ENCODE measurements at regions not wholly inside any gene's neighbourhood (a gene's known extent, or its start where the extent isn't known, plus 50 kb on each side); places are given as distances from the start of the nearest gene placed in this dataset.
"Not testable (repeated sequence)": the region's sequence is repeated elsewhere in the genome, so short reads cannot be mapped to it uniquely, and the experiment has no call there.

DNA sequence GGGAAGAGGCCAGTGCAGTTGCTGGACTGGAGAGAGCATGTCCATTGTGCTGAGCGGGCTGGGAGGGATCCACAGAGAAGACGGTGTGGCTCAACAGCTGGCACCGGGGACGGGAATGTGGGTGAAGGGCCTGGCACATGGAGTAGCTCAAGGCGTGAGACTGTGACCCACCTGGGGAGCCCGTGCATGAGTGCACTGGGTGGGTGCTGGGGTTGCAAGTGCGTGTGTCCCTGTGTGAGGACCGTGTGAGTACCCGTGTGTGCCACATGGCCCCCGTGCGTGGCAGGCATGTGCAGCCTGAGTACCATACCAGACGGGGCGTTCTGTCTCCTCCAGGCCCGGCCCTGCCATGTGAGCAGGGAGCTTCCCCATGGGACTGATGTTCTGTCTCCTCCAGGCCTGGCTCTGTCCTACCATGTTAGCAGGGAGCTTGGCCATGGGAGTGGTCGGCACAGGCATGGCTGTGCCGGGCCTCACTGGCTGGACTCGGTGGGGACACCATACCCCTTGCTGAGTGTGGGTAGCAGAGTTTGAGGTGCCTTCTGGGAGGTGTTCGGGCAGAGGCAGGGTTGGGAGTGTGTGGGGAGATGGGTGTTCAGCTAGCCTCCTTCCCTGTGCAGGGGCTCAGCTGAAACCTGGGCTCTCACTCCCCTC is 234.4 kb downstream of the TMEM121 start:
- ChIA-PET POLR2A (no interaction called here), CTCF (no interaction called here)
- DNase-seq, result no peak
- Mint-ChIP-seq H3K9me3 (ENCODE audit: unreplicated experiment) (peaks cover 9% of the 10 kb centered on the region), H3K4me1 (ENCODE audit: low read depth, unreplicated experiment) (no peaks in the 10 kb centered on the region), H3K27ac (ENCODE audit: unreplicated experiment) (no peak overlapping the region), H3K4me3 (ENCODE audit: unreplicated experiment) (no peak overlapping the region), H3K36me3 (ENCODE audit: insufficient read depth, unreplicated experiment) (peaks cover 5% of the 10 kb centered on the region), H3K27me3 (ENCODE audit: insufficient read depth, unreplicated experiment) (peaks cover 16% of the 10 kb centered on the region)
- Histone ChIP-seq H3K9me3 (no peaks in the 10 kb centered on the region), H3K4me1 (no peaks in the 10 kb centered on the region), H3K36me3 (ENCODE audit: control insufficient read depth, insufficient read depth, low read length) (no peaks in the 10 kb centered on the region), H3K4me3 (ENCODE audit: low read depth, low read length) (no peak overlapping the region), H3K27me3 (replicated peaks; ENCODE audit: control insufficient read depth, insufficient read depth, low read length) (no peaks in the 10 kb centered on the region)
- TF ChIP-seq, protein P1, sequence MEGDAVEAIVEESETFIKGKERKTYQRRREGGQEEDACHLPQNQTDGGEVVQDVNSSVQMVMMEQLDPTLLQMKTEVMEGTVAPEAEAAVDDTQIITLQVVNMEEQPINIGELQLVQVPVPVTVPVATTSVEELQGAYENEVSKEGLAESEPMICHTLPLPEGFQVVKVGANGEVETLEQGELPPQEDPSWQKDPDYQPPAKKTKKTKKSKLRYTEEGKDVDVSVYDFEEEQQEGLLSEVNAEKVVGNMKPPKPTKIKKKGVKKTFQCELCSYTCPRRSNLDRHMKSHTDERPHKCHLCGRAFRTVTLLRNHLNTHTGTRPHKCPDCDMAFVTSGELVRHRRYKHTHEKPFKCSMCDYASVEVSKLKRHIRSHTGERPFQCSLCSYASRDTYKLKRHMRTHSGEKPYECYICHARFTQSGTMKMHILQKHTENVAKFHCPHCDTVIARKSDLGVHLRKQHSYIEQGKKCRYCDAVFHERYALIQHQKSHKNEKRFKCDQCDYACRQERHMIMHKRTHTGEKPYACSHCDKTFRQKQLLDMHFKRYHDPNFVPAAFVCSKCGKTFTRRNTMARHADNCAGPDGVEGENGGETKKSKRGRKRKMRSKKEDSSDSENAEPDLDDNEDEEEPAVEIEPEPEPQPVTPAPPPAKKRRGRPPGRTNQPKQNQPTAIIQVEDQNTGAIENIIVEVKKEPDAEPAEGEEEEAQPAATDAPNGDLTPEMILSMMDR (IDR thresholded peaks at IDR 0.05; ENCODE audit: insufficient read depth in 1 of 2, low read depth in 1 of 2, low read length in 1 of 2, severe bottlenecking in 1 of 2, unreplicated experiment in 1 of 2), result no peak
- no TSS peak for BruUV-seq (replicated peaks)
- intact Hi-C loops (cut with micrococcal nuclease; ENCODE audit: unreplicated experiment), result loop anchor here (5.0 kb wide), 1 partner anchor 144 kb away; no protein-coding TSS in a partner anchor

DNA sequence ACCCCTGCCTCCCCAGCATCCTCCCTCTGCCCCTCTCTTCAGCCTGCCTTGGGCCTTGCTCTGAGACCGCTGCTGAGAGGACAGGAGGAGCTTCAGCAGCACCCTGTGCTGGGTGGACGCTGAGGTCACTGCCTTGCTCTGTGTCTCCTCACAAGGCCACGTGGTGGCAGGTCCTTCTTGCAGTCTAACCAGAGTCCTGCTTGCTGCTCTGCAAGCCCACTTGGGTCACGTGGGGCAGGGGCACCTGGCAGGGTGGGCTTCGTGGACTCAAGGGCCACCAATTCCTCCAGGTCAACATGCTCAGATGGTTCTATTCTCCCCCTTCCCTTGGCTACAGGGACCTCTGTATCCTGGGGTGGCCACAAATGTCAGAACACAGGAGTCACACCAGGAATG is 235.0 kb downstream of the TMEM121 start:
- BruUV-seq (replicated peaks); H3K27me3 ChIP-seq (replicated peaks; ENCODE audit: control insufficient read depth, insufficient read depth, low read length); H3K27ac Mint-ChIP-seq (ENCODE audit: unreplicated experiment); H3K9me3 Mint-ChIP-seq (ENCODE audit: unreplicated experiment); H3K9me3 ChIP-seq; H3K4me3 Mint-ChIP-seq (ENCODE audit: unreplicated experiment); H3K36me3 Mint-ChIP-seq (ENCODE audit: insufficient read depth, unreplicated experiment); H3K4me1 Mint-ChIP-seq (ENCODE audit: low read depth, unreplicated experiment); H3K36me3 ChIP-seq (ENCODE audit: control insufficient read depth, insufficient read depth, low read length); DNase-seq; H3K4me1 ChIP-seq; CTCF ChIA-PET; H3K4me3 ChIP-seq (ENCODE audit: low read depth, low read length); POLR2A ChIA-PET: not testable (repeated sequence)
- peaks cover 16% of the 10 kb centered on the region for H3K27me3 Mint-ChIP-seq (ENCODE audit: insufficient read depth, unreplicated experiment)
- intact Hi-C loops (cut with micrococcal nuclease; ENCODE audit: unreplicated experiment), result loop anchor here (5.0 kb wide), 1 partner anchor 144 kb away; no protein-coding TSS in a partner anchor

DNA sequence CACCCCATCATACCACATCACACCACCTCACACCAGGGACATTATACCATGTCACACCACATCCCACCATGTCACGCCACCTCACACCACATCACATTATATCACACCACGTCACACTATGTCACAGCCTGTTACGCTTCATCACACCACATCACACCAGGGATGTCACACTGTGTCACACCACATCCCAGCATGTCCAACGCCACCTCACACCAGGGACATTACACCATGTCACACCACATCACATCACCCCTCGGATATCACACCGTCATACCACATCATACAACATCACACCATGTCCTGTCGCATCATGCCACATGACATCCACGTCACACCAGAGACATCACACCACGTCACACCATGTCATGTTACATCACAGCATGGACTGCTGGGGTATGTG is 235.5 kb downstream of the TMEM121 start:
- Histone ChIP-seq H3K9me3 (no peaks in the 10 kb centered on the region), H3K4me1 (no peaks in the 10 kb centered on the region), H3K27me3 (replicated peaks; ENCODE audit: control insufficient read depth, insufficient read depth, low read length) (no peaks in the 10 kb centered on the region), H3K4me3 (ENCODE audit: low read depth, low read length) (no peak overlapping the region), H3K36me3 (ENCODE audit: control insufficient read depth, insufficient read depth, low read length) (no peaks in the 10 kb centered on the region)
- peaks cover 5% of the 10 kb centered on the region for H3K36me3 Mint-ChIP-seq (ENCODE audit: insufficient read depth, unreplicated experiment)
- POLR2A ChIA-PET, result no interaction called here
- H3K9me3 Mint-ChIP-seq (ENCODE audit: unreplicated experiment), result peaks cover 8% of the 10 kb centered on the region
- CTCF ChIA-PET, result no interaction called here
- peaks cover 19% of the 10 kb centered on the region for H3K27me3 Mint-ChIP-seq (ENCODE audit: insufficient read depth, unreplicated experiment)
- H3K4me1 Mint-ChIP-seq (ENCODE audit: low read depth, unreplicated experiment), result no peaks in the 10 kb centered on the region
- no peak overlapping the region for H3K4me3 Mint-ChIP-seq (ENCODE audit: unreplicated experiment)
- no TSS peak for BruUV-seq (replicated peaks)
- DNase-seq, result no peak
- H3K27ac Mint-ChIP-seq (ENCODE audit: unreplicated experiment), result no peak overlapping the region
- intact Hi-C loops (cut with micrococcal nuclease; ENCODE audit: unreplicated experiment), result loop anchor here (5.0 kb wide), 1 partner anchor 145 kb away; no protein-coding TSS in a partner anchor
- TF ChIP-seq, protein P1 (IDR thresholded peaks at IDR 0.05; ENCODE audit: insufficient read depth in 1 of 2, low read depth in 1 of 2, low read length in 1 of 2, severe bottlenecking in 1 of 2, unreplicated experiment in 1 of 2), result no peak

DNA sequence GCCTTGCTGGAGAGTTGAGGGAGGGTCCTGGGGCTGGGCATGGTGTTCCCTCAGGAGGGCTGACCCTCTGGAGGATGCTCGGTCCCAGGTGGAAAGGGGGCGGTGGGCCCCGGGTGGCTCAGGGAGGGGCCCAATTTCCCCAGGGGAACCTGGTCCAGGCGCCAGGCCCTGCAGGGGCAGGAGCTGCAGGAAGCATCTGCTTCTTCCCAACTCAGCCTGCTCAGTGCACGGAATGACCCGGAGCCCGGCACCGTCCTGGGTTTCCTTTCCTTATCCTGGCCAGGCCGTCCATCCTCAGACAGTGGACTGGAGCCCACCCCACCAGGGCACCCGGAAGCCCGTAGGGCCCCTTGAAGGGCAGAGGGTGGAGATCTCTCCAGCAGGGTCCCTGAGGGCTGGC is 235.9 kb downstream of the TMEM121 start:
- intact Hi-C loops (cut with micrococcal nuclease; ENCODE audit: unreplicated experiment), result loop anchor here (5.0 kb wide), 1 partner anchor 145 kb away; no protein-coding TSS in a partner anchor
- H3K27me3 Mint-ChIP-seq (ENCODE audit: insufficient read depth, unreplicated experiment), result peaks cover 19% of the 10 kb centered on the region
- H3K9me3 ChIP-seq; H3K9me3 Mint-ChIP-seq (ENCODE audit: unreplicated experiment); CTCF ChIA-PET; DNase-seq; H3K4me3 ChIP-seq (ENCODE audit: low read depth, low read length); H3K36me3 ChIP-seq (ENCODE audit: control insufficient read depth, insufficient read depth, low read length); H3K4me3 Mint-ChIP-seq (ENCODE audit: unreplicated experiment); H3K4me1 Mint-ChIP-seq (ENCODE audit: low read depth, unreplicated experiment); H3K36me3 Mint-ChIP-seq (ENCODE audit: insufficient read depth, unreplicated experiment); H3K27me3 ChIP-seq (replicated peaks; ENCODE audit: control insufficient read depth, insufficient read depth, low read length); POLR2A ChIA-PET; H3K27ac Mint-ChIP-seq (ENCODE audit: unreplicated experiment); H3K4me1 ChIP-seq; BruUV-seq (replicated peaks): not testable (repeated sequence)

DNA sequence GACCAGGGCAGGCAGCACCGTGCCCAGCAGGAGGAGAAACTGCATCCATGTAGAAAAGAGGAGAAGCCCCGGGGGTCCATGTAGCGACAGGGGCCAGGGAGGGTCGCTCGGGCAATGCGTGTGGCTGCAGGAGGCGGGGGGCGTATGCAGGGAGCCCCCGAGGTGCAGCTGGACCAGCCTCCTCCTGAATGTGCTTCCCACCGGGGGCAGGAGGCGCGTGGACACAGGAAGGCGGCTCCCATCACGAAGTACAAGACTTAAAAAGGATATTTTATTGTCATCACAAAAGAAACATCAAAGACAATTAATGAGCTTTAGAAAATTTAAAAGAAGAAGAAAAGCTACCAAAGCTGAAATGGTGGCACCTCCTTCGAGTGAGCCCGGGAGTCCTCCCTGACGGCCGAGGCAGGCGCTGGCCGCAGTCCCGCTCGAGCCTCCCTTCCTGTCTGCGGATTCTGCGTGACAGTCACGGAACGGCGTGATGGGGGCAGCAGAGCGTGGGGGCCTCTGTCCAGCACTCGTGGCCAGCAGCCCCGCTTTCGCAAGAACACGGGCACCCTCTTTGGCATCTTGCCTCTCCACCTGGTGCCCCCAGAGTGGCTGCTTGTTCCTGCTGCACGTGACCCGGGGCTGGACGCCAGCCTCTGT is 238.0 kb downstream of the TMEM121 start:
- H3K36me3 ChIP-seq (ENCODE audit: control insufficient read depth, insufficient read depth, low read length); H3K27ac Mint-ChIP-seq (ENCODE audit: unreplicated experiment); H3K4me3 Mint-ChIP-seq (ENCODE audit: unreplicated experiment); H3K9me3 ChIP-seq; H3K27me3 ChIP-seq (replicated peaks; ENCODE audit: control insufficient read depth, insufficient read depth, low read length); H3K4me1 ChIP-seq; BruUV-seq (replicated peaks); H3K4me3 ChIP-seq (ENCODE audit: low read depth, low read length); CTCF ChIA-PET; H3K4me1 Mint-ChIP-seq (ENCODE audit: low read depth, unreplicated experiment); POLR2A ChIA-PET; H3K9me3 Mint-ChIP-seq (ENCODE audit: unreplicated experiment); DNase-seq; H3K36me3 Mint-ChIP-seq (ENCODE audit: insufficient read depth, unreplicated experiment): not testable (repeated sequence)
- H3K27me3 Mint-ChIP-seq (ENCODE audit: insufficient read depth, unreplicated experiment), result peaks cover 18% of the 10 kb centered on the region
- intact Hi-C loops (cut with micrococcal nuclease; ENCODE audit: unreplicated experiment), result loop anchor here (5.0 kb wide), 1 partner anchor 147 kb away; no protein-coding TSS in a partner anchor
